Calu3 (cell line): ENCODE measurements at regions not wholly inside any gene's neighbourhood (a gene's known extent, or its start where the extent isn't known, plus 50 kb on each side); places are given as distances from the start of the nearest gene placed in this dataset.

Experiments used
- BruUV-seq: library from RNA; stranded (reverse); fragments of 400-500 nt; replicated peaks from 2 replicates; lab custom pipeline; 2021; lab: Mats Ljungman, UMichigan
- CTCF ChIA-PET: fragments of 300-600 bp; sonication (Branson Sonifier 250); formaldehyde crosslinking; loops from one replicate; lab custom pipeline; 2022; ENCODE audit warnings: antibody characterized with exemption; lab: Charles Lee
- DNase-seq: peaks from one replicate; pipeline ENCODE4 v3.0.0; 2022
- H3K27ac Mint-ChIP-seq: one replicate; pipeline ENCODE4 v1.8.0; 2022; ENCODE audit warnings: mixed read lengths; ENCODE audit not compliant: unreplicated experiment
- H3K27me3 Mint-ChIP-seq: one replicate; pipeline ENCODE4 v1.8.0; 2022; ENCODE audit warnings: mixed read lengths; ENCODE audit not compliant: unreplicated experiment
- H3K36me3 Mint-ChIP-seq: one replicate; pipeline ENCODE4 v1.8.0; 2022; ENCODE audit warnings: mild to moderate bottlenecking, moderate library complexity, mixed read lengths; ENCODE audit not compliant: insufficient read depth, unreplicated experiment
- H3K4me1 Mint-ChIP-seq: one replicate; pipeline ENCODE4 v1.8.0; 2022; ENCODE audit warnings: mild to moderate bottlenecking, low read depth, mixed read lengths; ENCODE audit not compliant: unreplicated experiment
- H3K4me3 Mint-ChIP-seq: one replicate; pipeline ENCODE4 v1.8.0; 2022; ENCODE audit warnings: mild to moderate bottlenecking, low read depth, moderate library complexity, mixed read lengths; ENCODE audit not compliant: unreplicated experiment
- H3K9me3 Mint-ChIP-seq: one replicate; pipeline ENCODE4 v1.8.0; 2022; ENCODE audit warnings: low read depth, mixed read lengths; ENCODE audit not compliant: unreplicated experiment
- CTCF ChIP-seq: fragments of 200-600 bp; IDR thresholded peaks from one replicate; pipeline ENCODE4 v1.8.0; 2022; ENCODE audit warnings: antibody characterized with exemption; ENCODE audit not compliant: unreplicated experiment
- intact Hi-C: fragments of 100-400 bp; cut with micrococcal nuclease; formaldehyde crosslinking; loops from one replicate; pipeline ENCODE4 v1.10.0; 2022; ENCODE audit not compliant: unreplicated experiment

DNA sequence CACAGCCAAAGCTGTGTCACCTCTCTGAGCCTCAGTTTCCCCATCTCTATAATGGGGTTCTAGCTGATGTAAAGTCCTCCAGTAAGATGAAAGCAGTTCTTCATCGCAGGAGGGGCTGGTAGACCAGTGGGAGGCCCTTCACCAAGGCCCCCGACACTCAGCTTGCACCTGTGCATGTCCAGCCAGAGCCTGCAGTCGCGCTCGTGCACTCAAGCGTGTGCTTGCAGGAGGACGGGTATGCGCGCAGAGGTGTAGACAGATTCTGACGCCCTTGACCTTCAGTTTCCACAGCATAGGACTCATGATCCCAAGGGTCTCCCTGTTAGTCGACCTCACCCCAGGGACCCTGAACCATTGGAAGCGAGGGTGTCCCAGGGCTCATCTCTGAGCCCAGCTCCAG, 633.7 kb downstream of the TBC1D22A start:
- Mint-ChIP-seq H3K36me3 (no peaks in the 10 kb centered on the region), H3K9me3 (no peaks in the 10 kb centered on the region), H3K4me1 (no peaks in the 10 kb centered on the region), H3K27me3 (no peaks in the 10 kb centered on the region), H3K27ac (no peak overlapping the region), H3K4me3 (no peak overlapping the region)
- no peak for TF ChIP-seq CTCF
- no peak for DNase-seq
- no TSS peak for BruUV-seq
- intact Hi-C loops, result no loop called here
- CTCF ChIA-PET, result no interaction called here

- no peak overlapping the region for H3K27ac Mint-ChIP-seq
- H3K9me3 Mint-ChIP-seq, result no peaks in the 10 kb centered on the region
- H3K36me3 Mint-ChIP-seq, result no peaks in the 10 kb centered on the region
- H3K4me1 Mint-ChIP-seq, result no peaks in the 10 kb centered on the region
- no peaks in the 10 kb centered on the region for H3K27me3 Mint-ChIP-seq
- no TSS peak for BruUV-seq
- CTCF ChIA-PET, result no interaction called here
- H3K4me3 Mint-ChIP-seq, result no peak overlapping the region
- no peak for DNase-seq
- intact Hi-C loops, result no loop called here
- no peak for TF ChIP-seq CTCF
These were observed 633.0 kb downstream of the TBC1D22A start for GRCh38 chr22:47395481-47395880.

GRCh38 chr22:47394504-47395440, 632.3 kb downstream of the TBC1D22A start:
- Mint-ChIP-seq H3K4me3 (no peak overlapping the region), H3K9me3 (no peaks in the 10 kb centered on the region), H3K27me3 (no peaks in the 10 kb centered on the region), H3K36me3 (no peaks in the 10 kb centered on the region), H3K4me1 (no peaks in the 10 kb centered on the region), H3K27ac (no peak overlapping the region)
- CTCF ChIA-PET, result no interaction called here
- no peak for TF ChIP-seq CTCF
- intact Hi-C loops, result no loop called here
- no peak for DNase-seq
- no TSS peak for BruUV-seq

DNA sequence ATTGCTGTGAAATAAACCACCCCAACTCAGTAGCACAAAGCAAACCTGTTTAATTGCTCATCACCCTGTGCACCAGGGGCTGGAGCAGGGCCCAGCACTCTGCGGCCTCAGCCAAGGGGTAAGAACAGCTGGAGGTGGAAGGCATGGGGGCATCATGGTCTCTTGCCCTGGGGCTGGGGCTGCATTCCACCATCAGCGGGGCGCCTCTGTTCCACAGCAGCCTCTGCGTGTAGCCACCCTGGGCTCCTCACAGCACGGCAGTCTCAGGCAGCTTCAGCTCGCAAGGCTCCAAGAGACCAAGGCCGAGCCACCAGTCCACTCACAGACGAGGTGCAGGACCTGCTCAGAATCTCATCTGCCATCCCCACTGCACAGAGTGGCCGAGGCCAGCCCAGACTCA, 630.7 kb downstream of the TBC1D22A start:
- Mint-ChIP-seq H3K4me3 (no peak overlapping the region), H3K9me3 (no peaks in the 10 kb centered on the region), H3K27ac (no peak overlapping the region), H3K4me1 (no peaks in the 10 kb centered on the region), H3K36me3 (no peaks in the 10 kb centered on the region), H3K27me3 (no peaks in the 10 kb centered on the region)
- no peak for TF ChIP-seq CTCF
- intact Hi-C loops, result no loop called here
- no TSS peak for BruUV-seq
- CTCF ChIA-PET, result no interaction called here
- no peak for DNase-seq
